GM12874 (cell line): ENCODE measurements at regions not wholly inside any gene's neighbourhood (a gene's known extent, or its start where the extent isn't known, plus 50 kb on each side); places are given as distances from the start of the nearest gene placed in this dataset.

Source experiments
- CTCF ChIP-seq: IDR thresholded peaks from 2 replicates; pipeline ENCODE4 v1.5.1; 2011; ENCODE audit warnings: low read depth, mild to moderate bottlenecking, control low read depth, low read length, moderate library complexity; ENCODE audit not compliant: insufficient read depth

DNA sequence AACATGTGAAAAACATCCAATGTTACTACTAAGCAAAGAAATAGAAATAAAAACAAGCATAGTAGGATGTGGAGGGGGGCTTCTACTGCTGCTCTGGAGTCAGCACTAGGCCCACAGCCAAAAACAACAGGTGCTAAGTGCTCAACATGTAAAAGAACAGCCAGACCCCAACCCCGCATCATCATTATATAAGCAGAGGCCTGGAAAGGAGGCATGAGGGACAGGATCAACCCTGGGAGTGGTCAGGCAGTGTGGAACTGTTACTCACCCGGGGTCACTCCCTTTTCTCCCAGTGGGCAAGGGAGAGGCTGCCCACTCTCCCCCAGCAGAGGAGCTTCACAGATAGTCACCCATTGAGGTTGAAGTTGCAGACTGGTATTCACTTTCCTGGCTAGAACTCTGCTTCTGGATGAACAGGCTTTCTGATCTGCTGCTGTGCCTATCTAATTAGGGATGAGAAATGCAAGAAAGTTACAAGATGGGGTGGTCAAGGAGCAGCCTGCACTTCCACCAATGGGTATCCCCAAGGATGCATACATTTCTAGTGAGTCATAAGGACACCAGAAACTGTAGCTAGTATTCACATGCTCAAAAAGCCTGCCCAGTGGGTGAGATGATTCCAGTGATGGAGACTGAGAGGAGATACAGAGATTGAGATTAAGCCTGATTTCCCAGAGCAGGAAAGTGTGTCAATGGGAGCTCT is 480.1 kb upstream of the TCF4 start:
- TF ChIP-seq CTCF = no peak

DNA sequence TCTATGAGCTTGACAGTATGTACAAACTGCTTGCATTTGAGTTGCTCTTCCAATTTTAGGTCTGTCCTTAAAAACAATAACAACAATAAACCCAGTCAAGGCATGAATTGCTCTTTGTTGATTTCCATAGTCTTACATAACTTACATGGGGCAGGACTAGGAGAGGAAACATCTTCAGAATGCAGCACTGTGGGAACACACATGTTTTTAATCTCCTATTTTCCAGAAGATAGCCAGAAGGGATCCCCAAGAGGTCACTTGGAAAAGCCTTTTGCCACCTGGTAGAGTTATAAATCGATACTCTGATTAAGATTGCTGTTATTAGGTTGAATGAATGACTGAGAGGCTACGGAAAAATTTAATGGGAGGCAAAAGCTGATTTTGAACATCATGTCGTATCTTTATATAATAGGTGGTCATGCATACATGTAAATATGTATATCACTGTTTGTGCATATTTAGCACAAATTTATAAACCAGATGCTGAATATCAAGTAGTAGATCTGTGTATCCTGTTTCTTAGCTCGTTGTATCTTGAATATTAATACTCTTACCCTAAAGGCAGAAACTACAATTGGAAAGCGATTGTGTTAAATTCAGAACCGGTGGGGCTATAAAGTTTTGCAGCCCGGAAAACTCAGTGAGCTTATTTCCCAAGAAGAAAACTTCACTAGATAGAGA is 479.4 kb upstream of the TCF4 start:
- no peak for TF ChIP-seq CTCF

- TF ChIP-seq CTCF = no peak
Measured at GRCh38 chr18:56066524-56067213, 478.7 kb upstream of the TCF4 start.

DNA sequence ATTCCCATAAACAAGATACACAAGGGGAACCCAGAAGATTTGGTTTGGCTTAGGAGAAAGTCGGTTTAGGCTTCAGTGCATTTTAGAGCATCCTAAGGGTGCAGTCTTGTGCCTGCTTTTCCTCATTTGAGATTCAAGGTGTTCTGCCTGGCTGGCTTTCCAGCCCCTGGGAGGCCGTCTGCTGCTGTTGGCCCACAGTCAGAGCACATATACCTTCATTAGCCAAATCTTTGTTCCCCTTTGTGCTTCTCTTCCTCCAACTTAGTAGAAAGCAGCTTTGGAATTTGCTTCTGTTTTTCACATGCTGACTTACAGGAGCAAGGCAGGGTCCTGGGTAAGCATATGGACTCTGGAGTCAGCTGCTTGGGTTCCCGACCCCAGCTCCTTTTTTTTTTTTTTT is 477.1 kb upstream of the TCF4 start:
- no peak for TF ChIP-seq CTCF

GRCh38 chr18:56062931-56063330 is 474.9 kb upstream of the TCF4 start:
- TF ChIP-seq CTCF = no peak

- no peak for TF ChIP-seq CTCF
Measured at GRCh38 chr18:56060967-56061541, 473.1 kb upstream of the TCF4 start.

- TF ChIP-seq CTCF = no peak
Measured at GRCh38 chr18:56052202-56052601, 464.2 kb upstream of the TCF4 start.
